WTC11 (cell line): ENCODE measurements at regions not wholly inside any gene's neighbourhood (a gene's known extent, or its start where the extent isn't known, plus 50 kb on each side); places are given as distances from the start of the nearest gene placed in this dataset.

Source experiments
- ATAC-seq: fragments of 200-7000 bp; cut with Tn5 transposase; 2 replicates; pipeline ENCODE4 v1.10.0; 2021; ENCODE audit warnings: mild to moderate bottlenecking, moderate library complexity
- CTCF ChIA-PET: fragments of 300-600 bp; sonication (Branson Sonifier 250); formaldehyde crosslinking; loops from one replicate; lab custom pipeline; 2021; ENCODE audit warnings: antibody characterized with exemption; lab: Charles Lee
- POLR2A ChIA-PET: fragments of 350-600 bp; sonication (Branson Sonifier 250); formaldehyde crosslinking; loops from one replicate; lab custom pipeline; 2021; ENCODE audit warnings: antibody characterized with exemption; lab: Charles Lee
- DNase-seq: peaks from one replicate; pipeline ENCODE4 v3.0.0; 2021; ENCODE audit warnings: low spot score
- H3K27ac Mint-ChIP-seq: 2 replicates; pipeline ENCODE4 v1.8.0; 2021; ENCODE audit warnings: mixed read lengths
- H3K27me3 Mint-ChIP-seq: 2 replicates; pipeline ENCODE4 v1.8.0; 2021; ENCODE audit warnings: low read depth, mild to moderate bottlenecking, moderate library complexity, mixed read lengths
- H3K36me3 Mint-ChIP-seq: 2 replicates; pipeline ENCODE4 v1.8.0; 2021; ENCODE audit warnings: mixed read lengths
- H3K4me1 Mint-ChIP-seq: 2 replicates; pipeline ENCODE4 v1.8.0; 2022; ENCODE audit warnings: mixed read lengths
- H3K4me3 Mint-ChIP-seq: 2 replicates; pipeline ENCODE4 v1.8.0; 2021; ENCODE audit warnings: mild to moderate bottlenecking, moderate library complexity, mixed read lengths
- H3K9me3 Mint-ChIP-seq: 2 replicates; pipeline ENCODE4 v1.8.0; 2021; ENCODE audit warnings: mixed read lengths
- ATF2 ChIP-seq: sonication (generic); formaldehyde crosslinking; IDR thresholded peaks from 2 replicates; pipeline ENCODE4 v1.8.1; 2022; ENCODE audit warnings: low read depth, missing genetic modification reagents, borderline replicate concordance
- CBFB ChIP-seq: sonication (generic); formaldehyde crosslinking; IDR thresholded peaks from 2 replicates; pipeline ENCODE4 v1.8.1; 2022; ENCODE audit warnings: mild to moderate bottlenecking, low read depth, missing genetic modification reagents
- CDX4 ChIP-seq: fragments of 250-450 bp; sonication (Bioruptor Pico); IDR thresholded peaks from 2 replicates; pipeline ENCODE4 v1.9.0; 2021; ENCODE audit warnings: moderate library complexity, mild to moderate bottlenecking, inconsistent platforms, borderline replicate concordance
- CREB1 ChIP-seq: sonication (generic); formaldehyde crosslinking; IDR thresholded peaks from 2 replicates; pipeline ENCODE4 v1.8.0; 2023; ENCODE audit warnings: mild to moderate bottlenecking, missing genetic modification reagents
- E2F4 ChIP-seq: sonication (generic); formaldehyde crosslinking; IDR thresholded peaks from 2 replicates; pipeline ENCODE4 v1.8.1; 2022; ENCODE audit warnings: low read depth, mild to moderate bottlenecking, moderate library complexity, missing genetic modification reagents, borderline replicate concordance
- FOXJ3 ChIP-seq: sonication (generic); formaldehyde crosslinking; IDR thresholded peaks from 2 replicates; pipeline ENCODE4 v1.9.0; 2021; ENCODE audit warnings: missing genetic modification reagents, mild to moderate bottlenecking, borderline replicate concordance
- GABPB1 ChIP-seq: sonication (generic); formaldehyde crosslinking; IDR thresholded peaks from 2 replicates; pipeline ENCODE4 v1.8.1; 2023; ENCODE audit warnings: mild to moderate bottlenecking, missing genetic modification reagents
- GRHL2 ChIP-seq: fragments of 250-450 bp; sonication (Bioruptor Pico); IDR thresholded peaks from 2 replicates; pipeline ENCODE4 v1.8.0; 2022; ENCODE audit warnings: mild to moderate bottlenecking, moderate library complexity; ENCODE audit not compliant: insufficient replicate concordance, severe bottlenecking
- GTF2I ChIP-seq: fragments of 250-450 bp; sonication (Bioruptor Pico); conservative IDR thresholded peaks from 2 replicates; pipeline ENCODE4 v1.4.0; 2021; ENCODE audit warnings: mild to moderate bottlenecking
- HMGA2 ChIP-seq: fragments of 250-450 bp; sonication (Bioruptor Pico); IDR thresholded peaks from 2 replicates; pipeline ENCODE4 v1.4.0; 2021; ENCODE audit warnings: mild to moderate bottlenecking, moderate library complexity
- IRF1 ChIP-seq: sonication (generic); formaldehyde crosslinking; IDR thresholded peaks from 2 replicates; pipeline ENCODE4 v1.8.0; 2023; ENCODE audit warnings: missing genetic modification reagents
- IRF2 ChIP-seq: sonication (generic); formaldehyde crosslinking; IDR thresholded peaks from 2 replicates; pipeline ENCODE4 v1.8.0; 2022; ENCODE audit warnings: low read depth, missing genetic modification reagents, borderline replicate concordance
- JAZF1 ChIP-seq: fragments of 250-450 bp; sonication (Bioruptor Pico); IDR thresholded peaks from 2 replicates; pipeline ENCODE4 v1.9.0; 2021; ENCODE audit warnings: moderate library complexity, mild to moderate bottlenecking, inconsistent platforms
- JUN ChIP-seq: sonication (generic); formaldehyde crosslinking; IDR thresholded peaks from 2 replicates; pipeline ENCODE4 v1.8.0; 2023; ENCODE audit warnings: mild to moderate bottlenecking, missing genetic modification reagents
- NFE2L1 ChIP-seq: sonication (generic); formaldehyde crosslinking; IDR thresholded peaks from 2 replicates; pipeline ENCODE4 v1.8.1; 2023; ENCODE audit warnings: missing genetic modification reagents
- NR3C1 ChIP-seq: sonication (generic); formaldehyde crosslinking; conservative IDR thresholded peaks from 2 replicates; pipeline ENCODE4 v1.8.1; 2023; ENCODE audit warnings: low read depth, mild to moderate bottlenecking, missing genetic modification reagents
- SMAD3 ChIP-seq: sonication (generic); formaldehyde crosslinking; IDR thresholded peaks from 2 replicates; pipeline ENCODE4 v1.8.0; 2022; ENCODE audit warnings: missing genetic modification reagents, mild to moderate bottlenecking, borderline replicate concordance
- TEAD1 ChIP-seq: sonication (generic); formaldehyde crosslinking; IDR thresholded peaks from 2 replicates; pipeline ENCODE4 v1.8.0; 2022; ENCODE audit warnings: mild to moderate bottlenecking, missing genetic modification reagents
- USF2 ChIP-seq: sonication (generic); formaldehyde crosslinking; IDR thresholded peaks from 2 replicates; pipeline ENCODE4 v1.8.1; 2023; ENCODE audit warnings: mild to moderate bottlenecking, missing genetic modification reagents, moderate library complexity
- ZNF317 ChIP-seq: sonication (generic); formaldehyde crosslinking; IDR thresholded peaks from 2 replicates; pipeline ENCODE4 v1.8.1; 2023; ENCODE audit warnings: low read depth, mild to moderate bottlenecking, moderate library complexity, missing genetic modification reagents, borderline replicate concordance
- ZNF532 ChIP-seq: fragments of 250-450 bp; sonication (Bioruptor Pico); IDR thresholded peaks from 2 replicates; pipeline ENCODE4 v1.9.0; 2021; ENCODE audit warnings: mild to moderate bottlenecking, borderline replicate concordance
- ZNF671 ChIP-seq: fragments of 250-450 bp; sonication (Bioruptor Pico); IDR thresholded peaks from 2 replicates; pipeline ENCODE4 v1.8.0; 2021; ENCODE audit warnings: mild to moderate bottlenecking
- ZSCAN18 ChIP-seq: fragments of 250-450 bp; sonication (Bioruptor Pico); IDR thresholded peaks from 2 replicates; pipeline ENCODE4 v2.1.2; 2022; ENCODE audit warnings: mild to moderate bottlenecking, moderate library complexity

GRCh38 chr7:87003872-87004798 lies 55.3 kb downstream of the ELAPOR2 start:
- H3K36me3 Mint-ChIP-seq = no peaks in the 10 kb centered on the region; the same call in 1 of the 2 replicates
- H3K4me3 Mint-ChIP-seq = no peak overlapping the region
- CTCF ChIA-PET = interaction anchor here (1.2 to 1.3 kb wide), 2 partner anchors 8 to 77 kb away, joined by 3 read pairs; no protein-coding TSS in a partner anchor
- no peaks in the 10 kb centered on the region for H3K9me3 Mint-ChIP-seq
- no peak for TF ChIP-seq FOXJ3 (CRISPR knock-in tag)
- TF ChIP-seq ZNF317 (CRISPR knock-in tag) = no peak
- TF ChIP-seq ZSCAN18 (CRISPR knock-in tag) = no peak
- TF ChIP-seq JUN (CRISPR knock-in tag) = no peak
- no peak for TF ChIP-seq ZNF671 (CRISPR knock-in tag)
- no peak for TF ChIP-seq CBFB (CRISPR knock-in tag)
- TF ChIP-seq E2F4 (CRISPR knock-in tag) = no peak
- no peak for TF ChIP-seq CDX4 (CRISPR knock-in tag)
- no peak for TF ChIP-seq SMAD3 (CRISPR knock-in tag)
- no peak for TF ChIP-seq NR3C1 (CRISPR knock-in tag)
- peaks cover 66% of the 10 kb centered on the region for H3K4me1 Mint-ChIP-seq
- POLR2A ChIA-PET = no interaction called here
- no peaks in the 10 kb centered on the region for H3K27me3 Mint-ChIP-seq
- ATAC-seq (no peak), DNase-seq (no peak)
- peak overlapping the region; percentile 30; the same call in 1 of the 2 replicates for H3K27ac Mint-ChIP-seq

GRCh38 chr7:87001214-87001613 lies 58.2 kb downstream of the ELAPOR2 start:
- CTCF ChIA-PET = interaction anchor here (0.8 to 1.5 kb wide), 3 partner anchors 9 to 147 kb away, joined by 3 to 5 read pairs (median 4); no protein-coding TSS in a partner anchor
- no peak overlapping the region for H3K4me3 Mint-ChIP-seq

More at GRCh38 chr7:87001214-87001613, 58.2 kb downstream of the ELAPOR2 start:
- Mint-ChIP-seq H3K9me3 (no peaks in the 10 kb centered on the region), H3K36me3 (no peaks in the 10 kb centered on the region; the same call in 1 of the 2 replicates), H3K27me3 (no peaks in the 10 kb centered on the region), H3K27ac (no peak overlapping the region), H3K4me1 (peaks cover 59% of the 10 kb centered on the region)
- DNase-seq = no peak
- POLR2A ChIA-PET = no interaction called here
- no peak for ATAC-seq
- TF ChIP-seq GRHL2 (CRISPR knock-in tag) = no peak
- TF ChIP-seq HMGA2 (CRISPR knock-in tag) = no peak
- TF ChIP-seq TEAD1 = no peak
- TF ChIP-seq IRF1 (CRISPR knock-in tag) = no peak
- no peak for TF ChIP-seq IRF2
- no peak for TF ChIP-seq CREB1 (CRISPR knock-in tag)
- TF ChIP-seq GTF2I = no peak
- no peak for TF ChIP-seq NFE2L1 (CRISPR knock-in tag)
- TF ChIP-seq ZNF532 = no peak
- TF ChIP-seq ATF2 (CRISPR knock-in tag) = no peak
- TF ChIP-seq FOXJ3 (CRISPR knock-in tag) = no peak
- TF ChIP-seq USF2 (CRISPR knock-in tag) = no peak
- TF ChIP-seq SMAD3 (CRISPR knock-in tag) = no peak
- TF ChIP-seq GABPB1 (CRISPR knock-in tag) = no peak
- no peak for TF ChIP-seq JAZF1
- no peak for TF ChIP-seq JUN (CRISPR knock-in tag)
